ENCODE measurements at regions not wholly inside any gene's neighbourhood (a gene's known extent, or its start where the extent isn't known, plus 50 kb on each side); places are given as distances from the start of the nearest gene placed in this dataset.
"Not testable (repeated sequence)": the region's sequence is repeated elsewhere in the genome, so short reads cannot be mapped to it uniquely, and the experiment has no call there.

GRCh38 chr1:243074224-243074623 is 180.9 kb downstream of the CEP170 start:
- not testable (repeated sequence) for DNase-seq

- not testable (repeated sequence) for DNase-seq
These were observed 188.0 kb downstream of the CEP170 start for GRCh38 chr1:243067056-243067455.

- DNase-seq: not testable (repeated sequence)
These were observed 193.1 kb downstream of the CEP170 start for GRCh38 chr1:243061965-243062364.

- DNase-seq: not testable (repeated sequence)
These were observed 199.6 kb downstream of the CEP170 start for GRCh38 chr1:243055510-243055909.

GRCh38 chr1:243055091-243055490 is 200.0 kb downstream of the CEP170 start:
- DNase-seq: not testable (repeated sequence)

GRCh38 chr1:243054681-243055080 is 200.4 kb downstream of the CEP170 start:
- not testable (repeated sequence) for DNase-seq

- not testable (repeated sequence) for DNase-seq
These were observed 202.0 kb downstream of the CEP170 start for GRCh38 chr1:243053048-243053447.

- DNase-seq: not testable (repeated sequence)
These were observed 204.5 kb downstream of the CEP170 start for GRCh38 chr1:243050613-243051012.

- DNase-seq: not testable (repeated sequence)
These were observed 205.4 kb downstream of the CEP170 start for GRCh38 chr1:243049716-243050115.

GRCh38 chr1:243021365-243021764 is 233.7 kb downstream of the CEP170 start:
- not testable (repeated sequence) for DNase-seq

- DNase-seq: not testable (repeated sequence)
These were observed 235.9 kb downstream of the CEP170 start for GRCh38 chr1:243019030-243019635.

GRCh38 chr1:243010719-243011118 is 244.4 kb downstream of the CEP170 start:
- DNase-seq: not testable (repeated sequence)

- not testable (repeated sequence) for DNase-seq
These were observed 254.1 kb downstream of the CEP170 start for GRCh38 chr1:243001003-243001402.

- not testable (repeated sequence) for DNase-seq
These were observed 262.3 kb downstream of the CEP170 start for GRCh38 chr1:242992776-242993175.

- not testable (repeated sequence) for DNase-seq
These were observed 270.0 kb downstream of the CEP170 start for GRCh38 chr1:242985096-242985495.

- DNase-seq: not testable (repeated sequence)
These were observed 281.7 kb downstream of the CEP170 start for GRCh38 chr1:242973341-242973740.

GRCh38 chr1:242966892-242967291 is 288.2 kb downstream of the CEP170 start:
- DNase-seq: no peak

GRCh38 chr1:242959397-242959796 is 295.7 kb downstream of the CEP170 start:
- not testable (repeated sequence) for DNase-seq

- DNase-seq: not testable (repeated sequence)
These were observed 300.1 kb downstream of the CEP170 start for GRCh38 chr1:242954945-242955344.

- DNase-seq: no peak
These were observed 308.9 kb downstream of the CEP170 start for GRCh38 chr1:242946206-242946605.

- DNase-seq: not testable (repeated sequence)
These were observed 318.4 kb downstream of the CEP170 start for GRCh38 chr1:242936725-242937124.

- not testable (repeated sequence) for DNase-seq
These were observed 330.4 kb downstream of the CEP170 start for GRCh38 chr1:242924717-242925116.

GRCh38 chr1:242923603-242924002 is 331.5 kb downstream of the CEP170 start:
- DNase-seq: not testable (repeated sequence)

GRCh38 chr1:242914729-242915128 is 340.4 kb downstream of the CEP170 start:
- DNase-seq: not testable (repeated sequence)

GRCh38 chr1:242912855-242913254 is 342.2 kb downstream of the CEP170 start:
- not testable (repeated sequence) for DNase-seq
